ENCODE measurements at regions not wholly inside any gene's neighbourhood (a gene's known extent, or its start where the extent isn't known, plus 50 kb on each side); places are given as distances from the start of the nearest gene placed in this dataset.
"Not testable (repeated sequence)": the region's sequence is repeated elsewhere in the genome, so short reads cannot be mapped to it uniquely, and the experiment has no call there.

- no peak for DNase-seq
Measured at GRCh38 chr4:164617426-164617825, 136.5 kb upstream of the SMIM31 start.

- no peak for DNase-seq
Measured at GRCh38 chr4:164617911-164618310, 136.0 kb upstream of the SMIM31 start.

DNA sequence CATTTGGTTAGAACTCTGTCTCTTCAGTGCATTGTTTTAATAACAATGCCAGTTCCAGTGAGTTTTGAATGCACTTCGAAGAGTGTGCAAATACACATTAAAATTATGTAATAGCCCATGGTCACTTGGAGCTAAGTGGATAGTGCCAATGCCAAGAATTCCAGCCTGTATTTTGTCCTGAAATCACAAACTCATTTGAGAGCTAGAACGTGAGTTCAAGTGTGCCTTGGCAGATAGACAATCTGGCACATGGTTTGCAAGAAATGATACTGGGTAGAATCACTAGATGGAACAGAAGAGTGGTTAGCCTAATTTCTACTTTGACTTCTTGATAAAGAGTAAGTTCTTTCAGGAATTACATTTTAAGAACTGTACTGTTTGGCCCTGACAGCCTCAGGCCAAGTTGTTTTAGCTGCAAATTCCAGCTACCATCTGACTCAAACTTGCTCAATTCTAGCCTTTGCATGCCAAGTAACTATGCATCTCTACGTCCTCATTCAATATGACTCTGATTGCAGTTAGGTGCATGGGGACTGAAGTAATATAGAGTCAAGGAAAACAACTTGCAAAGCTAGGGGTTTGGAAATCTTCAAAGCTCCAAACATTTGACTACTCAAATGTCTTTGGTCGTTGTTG lies 131.9 kb upstream of the SMIM31 start:
- DNase-seq = no peak

GRCh38 chr4:164623099-164623498 lies 130.8 kb upstream of the SMIM31 start:
- DNase-seq = no peak

- DNase-seq = no peak
Measured at GRCh38 chr4:164639001-164639400, 114.9 kb upstream of the SMIM31 start.

GRCh38 chr4:164648151-164648848 lies 105.6 kb upstream of the SMIM31 start:
- no peak for DNase-seq

GRCh38 chr4:164648849-164649212 lies 105.1 kb upstream of the SMIM31 start:
- DNase-seq = no peak

DNA sequence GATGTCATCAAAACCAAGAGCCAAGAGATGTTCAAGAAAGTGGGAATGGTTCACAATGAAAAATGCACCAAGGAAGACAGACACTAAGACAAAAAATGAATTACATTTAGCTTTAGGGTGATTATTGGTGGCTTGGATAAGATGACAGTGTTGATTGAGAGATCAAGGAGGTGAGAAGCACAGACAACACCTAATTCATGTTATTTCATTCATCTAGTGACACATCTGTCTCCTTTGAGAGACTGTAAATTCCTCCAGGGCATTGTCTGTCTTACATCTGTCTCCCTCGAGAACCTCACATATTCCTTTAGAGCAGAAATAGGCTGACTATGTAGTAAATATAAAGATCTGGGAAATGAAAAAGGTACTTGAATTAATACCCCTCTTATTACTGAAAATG lies 94.2 kb upstream of the SMIM31 start:
- DNase-seq = no peak

DNA sequence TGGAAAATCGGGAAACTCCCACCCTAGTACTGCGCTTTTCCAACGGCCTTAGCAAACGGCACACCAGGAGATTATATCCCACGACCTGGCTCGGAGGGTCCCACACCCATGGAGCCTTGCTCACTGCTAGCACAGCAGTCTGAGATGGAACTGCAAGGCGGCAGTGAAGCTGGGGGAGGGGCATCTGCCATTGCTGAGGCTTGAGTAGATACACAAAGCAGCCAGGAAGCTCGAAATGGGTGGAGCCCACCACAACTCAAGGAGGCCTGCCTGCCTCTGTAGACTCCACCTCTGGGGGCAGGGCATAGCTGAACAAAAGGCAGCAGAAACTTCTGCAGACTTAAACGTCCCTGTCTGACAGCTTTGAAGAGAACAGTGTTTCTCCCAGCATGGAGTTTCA lies 77.8 kb upstream of the SMIM31 start:
- not testable (repeated sequence) for DNase-seq

GRCh38 chr4:164683040-164683439 lies 70.9 kb upstream of the SMIM31 start:
- DNase-seq = no peak

DNA sequence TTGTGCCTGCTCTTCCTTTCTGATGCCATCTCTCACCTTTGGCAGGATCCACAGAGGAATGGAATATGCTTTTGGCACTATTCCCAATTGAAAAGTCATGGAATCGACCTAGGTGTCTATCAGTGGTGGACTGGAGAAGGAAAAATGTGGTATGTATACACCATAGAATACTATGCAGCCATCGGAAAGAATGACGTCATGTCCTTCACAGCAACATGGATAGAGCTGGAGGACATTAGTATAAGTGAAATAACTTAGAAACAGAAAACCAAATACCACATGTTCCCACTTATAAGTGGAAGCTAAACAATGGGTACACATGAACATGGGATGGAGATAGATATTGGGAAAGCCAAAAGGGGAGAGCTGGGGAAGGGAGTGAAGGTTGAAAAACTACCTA lies 58.3 kb upstream of the SMIM31 start:
- no peak for DNase-seq

- no peak for DNase-seq
Measured at GRCh38 chr4:164700471-164700870, 53.5 kb upstream of the SMIM31 start.

GRCh38 chr4:164701665-164702064 lies 52.3 kb upstream of the SMIM31 start:
- DNase-seq = no peak

All from NCI-H2081 treated with DMSO at 0.1 percent for 48 hours (cell line).